Muscle of leg (tissue), 3 donors: ENCODE measurements at regions not wholly inside any gene's neighbourhood (a gene's known extent, or its start where the extent isn't known, plus 50 kb on each side); places are given as distances from the start of the nearest gene placed in this dataset.
A peak's percentile ranks its signal among the peaks of the same experiment; 100 is the strongest.

Source experiments
- DNase-seq: peaks from one replicate; pipeline ENCODE4 v3.0.0; 2013
- H3K27ac ChIP-seq: one replicate; pipeline ENCODE4 v1.5.1; 2013; ENCODE audit warnings: mild to moderate bottlenecking, low read length, control low read depth
- H3K27me3 ChIP-seq: one replicate; pipeline ENCODE4 v1.6.1; 2013; ENCODE audit warnings: low read length; ENCODE audit not compliant: control insufficient read depth, insufficient read depth
- H3K36me3 ChIP-seq: one replicate; pipeline ENCODE4 v1.6.1; 2013; ENCODE audit warnings: low read length; ENCODE audit not compliant: control insufficient read depth, insufficient read depth
- H3K4me1 ChIP-seq: one replicate; pipeline ENCODE4 v1.6.1; 2013; ENCODE audit warnings: low read length; ENCODE audit not compliant: control insufficient read depth, insufficient read depth
- H3K4me3 ChIP-seq: one replicate; pipeline ENCODE4 v1.5.1; 2013; ENCODE audit warnings: low read length, control low read depth
- H3K9me3 ChIP-seq: replicated peaks from 2 replicates; pipeline ENCODE4 v1.6.1; 2013; ENCODE audit warnings: low read depth, low read length; ENCODE audit not compliant: control insufficient read depth
- WGBS: methylation state at CpG from one replicate; pipeline ENCODE4 v1.1.5; 2013; ENCODE audit warnings: missing lambda C conversion rate; ENCODE audit not compliant: insufficient coverage; 5-methylcytosine and 5-hydroxymethylcytosine counted together

- no peak for DNase-seq
- Histone ChIP-seq H3K4me1 (no peaks in the 10 kb centered on the region), H3K27ac (no peak overlapping the region), H3K9me3 (no peaks in the 10 kb centered on the region), H3K27me3 (peaks cover 2% of the 10 kb centered on the region), H3K4me3 (no peak overlapping the region), H3K36me3 (no peaks in the 10 kb centered on the region)
- 78% methylated on average over 5 of the region's 8 CpGs for WGBS
Measured at GRCh38 chr11:36719358-36720107, 121.5 kb upstream of the RAG2 start.

GRCh38 chr11:36718451-36718850 is 120.4 kb upstream of the RAG2 start:
- no CpG with 5 or more reads among the region's 1 CpG for WGBS
- peaks cover 2% of the 10 kb centered on the region for H3K27me3 ChIP-seq
- H3K36me3 ChIP-seq: no peaks in the 10 kb centered on the region
- peak; percentile 8 for DNase-seq
- no peak overlapping the region for H3K27ac ChIP-seq
- H3K9me3 ChIP-seq: no peaks in the 10 kb centered on the region
- no peak overlapping the region for H3K4me3 ChIP-seq
- no peaks in the 10 kb centered on the region for H3K4me1 ChIP-seq

- Histone ChIP-seq H3K4me3 (no peak overlapping the region), H3K9me3 (no peaks in the 10 kb centered on the region), H3K27ac (no peak overlapping the region), H3K36me3 (no peaks in the 10 kb centered on the region), H3K4me1 (no peaks in the 10 kb centered on the region), H3K27me3 (no peaks in the 10 kb centered on the region)
- WGBS: 61% methylated on average over 2 of the region's 2 CpGs
- peak; percentile 73 for DNase-seq
Measured at GRCh38 chr11:36713715-36714114, 115.7 kb upstream of the RAG2 start.

GRCh38 chr11:36711104-36711825 is 113.2 kb upstream of the RAG2 start:
- H3K27me3 ChIP-seq: no peaks in the 10 kb centered on the region
- DNase-seq: no peak
- no peaks in the 10 kb centered on the region for H3K9me3 ChIP-seq
- no peak overlapping the region for H3K4me3 ChIP-seq
- no peak overlapping the region for H3K27ac ChIP-seq
- 92% methylated on average over 2 of the region's 3 CpGs for WGBS
- no peaks in the 10 kb centered on the region for H3K4me1 ChIP-seq
- H3K36me3 ChIP-seq: no peaks in the 10 kb centered on the region
